HCT116 (cell line): ENCODE measurements at regions not wholly inside any gene's neighbourhood (a gene's known extent, or its start where the extent isn't known, plus 50 kb on each side); places are given as distances from the start of the nearest gene placed in this dataset.

ENCODE experiments used
- ATAC-seq: fragments of 200-7000 bp; cut with Tn5 transposase; 2 replicates; pipeline ENCODE4 v1.9.1; 2020; ENCODE audit warnings: mild to moderate bottlenecking, moderate library complexity
- BruUV-seq: library from RNA; stranded (reverse); fragments of 400-500 nt; replicated peaks from 2 replicates; lab custom pipeline; 2021; lab: Mats Ljungman, UMichigan
- CTCF ChIA-PET: fragments of 300-600 bp; sonication (Branson Sonifier 250); formaldehyde crosslinking; loops from one replicate; lab custom pipeline; 2021; ENCODE audit warnings: antibody characterized with exemption; lab: Charles Lee
- POLR2A ChIA-PET: fragments of 300-600, 350-600 bp; sonication (Branson Sonifier 250); formaldehyde crosslinking; loops from one replicate; lab custom pipeline; 2021; ENCODE audit warnings: antibody characterized with exemption; lab: Charles Lee
- RAD21 ChIA-PET, 2 experiments: fragments of 300-600 bp; sonication (Branson Sonifier 250); formaldehyde crosslinking; loops; one replicate each; lab custom pipeline; 2023; ENCODE audit warnings: low total read pairs in 2 of 2; ENCODE audit not compliant: uncharacterized antibody in 2 of 2, unreplicated experiment in 2 of 2, low non-redundant PET in 1 of 2; lab: Charles Lee
- DNase-seq: peaks from one replicate; pipeline ENCODE4 v3.0.0-alpha.2; 2010; ENCODE audit warnings: low read depth, low spot score
- H2AFZ ChIP-seq: fragments of 200-600 bp; shearing (Covaris generic), sonication (generic); 2 replicates; pipeline ENCODE4 v1.6.1; 2017; ENCODE audit warnings: low read depth, mixed run types, mixed read lengths, antibody characterized with exemption, low read length; ENCODE audit not compliant: poor library complexity, severe bottlenecking
- H3K27ac ChIP-seq: 2 replicates; pipeline ENCODE4 v1.5.1; 2012; ENCODE audit warnings: low read depth, low read length
- H3K27me3 ChIP-seq: fragments of 200-600 bp; sonication (generic); 2 replicates; pipeline ENCODE4 v1.6.1; 2016; ENCODE audit warnings: mixed run types, low read length, mixed read lengths; ENCODE audit not compliant: insufficient read depth
- H3K36me3 ChIP-seq, 2 experiments: fragments of 200-500 bp in 1 of 2; fragments of 200-600 bp in 1 of 2; sonication (Bioruptor generic) in 1 of 2; sonication (generic) in 1 of 2; 2 replicates each; pipeline versions ENCODE4 v1.5.1 to v1.6.1; 2014 to 2016; ENCODE audit warnings: low read length in 2 of 2, inconsistent platforms in 1 of 2, mixed read lengths in 1 of 2, mixed run types in 1 of 2; ENCODE audit not compliant: insufficient read depth in 2 of 2, control insufficient read depth in 1 of 2
- H3K4me1 ChIP-seq, 2 experiments: fragments of 200-600 bp in 1 of 2; sonication (generic) in 1 of 2; 2 replicates each; pipeline versions ENCODE4 v1.5.1 to v1.6.1; 2012 to 2017; ENCODE audit warnings: low read length in 2 of 2, inconsistent platforms in 1 of 2, mild to moderate bottlenecking in 1 of 2, mixed read lengths in 1 of 2, mixed run types in 1 of 2, moderate library complexity in 1 of 2; ENCODE audit not compliant: insufficient read depth in 2 of 2, control insufficient read depth in 1 of 2
- H3K4me2 ChIP-seq: fragments of 200-600 bp; sonication (generic); 2 replicates; pipeline ENCODE4 v1.6.1; 2017; ENCODE audit warnings: mixed run types, low read length, mixed read lengths
- H3K4me3 ChIP-seq, 2 experiments: fragments of 200-600 bp in 1 of 2; sonication (generic) in 1 of 2; replicated peaks in 1 of 2; 2 replicates each; pipeline ENCODE4 v1.5.1; 2011 to 2016; ENCODE audit warnings: low read length in 2 of 2, control low read depth in 1 of 2, low read depth in 1 of 2, mild to moderate bottlenecking in 1 of 2, mixed read lengths in 1 of 2, mixed run types in 1 of 2
- H3K79me2 ChIP-seq: fragments of 200-600 bp; sonication (generic); 2 replicates; pipeline ENCODE4 v1.6.1; 2017; ENCODE audit warnings: mild to moderate bottlenecking, mixed run types, low read length, moderate library complexity, mixed read lengths; ENCODE audit not compliant: insufficient read depth
- H3K9ac ChIP-seq: fragments of 200-600 bp; sonication (generic); 2 replicates; pipeline ENCODE4 v1.6.1; 2016; ENCODE audit warnings: low read length, mixed read lengths
- H3K9me2 ChIP-seq: fragments of 200-600 bp; sonication (generic), shearing (Covaris generic); 2 replicates; pipeline ENCODE4 v1.6.1; 2017; ENCODE audit warnings: mixed run types, mild to moderate bottlenecking, moderate library complexity; ENCODE audit not compliant: insufficient read depth
- H3K9me3 ChIP-seq, 2 experiments: fragments of 200-500 bp in 1 of 2; fragments of 200-600 bp in 1 of 2; sonication (Bioruptor generic) in 1 of 2; sonication (generic) in 1 of 2; 2 replicates each; pipeline ENCODE4 v1.6.1; 2014 to 2017; ENCODE audit warnings: low read length in 2 of 2, mixed read lengths in 2 of 2, inconsistent platforms in 1 of 2, low read depth in 1 of 2, mild to moderate bottlenecking in 1 of 2, mixed run types in 1 of 2, moderate library complexity in 1 of 2; ENCODE audit not compliant: control insufficient read depth in 1 of 2, insufficient read depth in 1 of 2
- H4K20me1 ChIP-seq: fragments of 200-600 bp; sonication (generic), shearing (Covaris generic); 2 replicates; pipeline ENCODE4 v1.6.1; 2017; ENCODE audit warnings: mixed run types, mild to moderate bottlenecking, moderate library complexity; ENCODE audit not compliant: insufficient read depth
- ATF3 ChIP-seq: IDR thresholded peaks from 2 replicates; pipeline ENCODE4 v1.6.1; 2012
- CBX3 ChIP-seq: IDR thresholded peaks from 2 replicates; pipeline ENCODE4 v1.6.1; 2012; ENCODE audit warnings: low read depth
- CTCF ChIP-seq, 3 experiments: fragments of 200-600 bp in 1 of 3; sonication (generic) in 1 of 3; IDR thresholded peaks in 2 of 3; conservative IDR thresholded peaks in 1 of 3; 2 replicates each; pipeline ENCODE4 v1.5.1; 2012 to 2017; ENCODE audit warnings: low read depth in 2 of 3, low read length in 2 of 3, antibody characterized with exemption in 1 of 3, borderline replicate concordance in 1 of 3, control low read depth in 1 of 3, mild to moderate bottlenecking in 1 of 3, mixed read lengths in 1 of 3, mixed run types in 1 of 3, moderate library complexity in 1 of 3; ENCODE audit not compliant: insufficient read depth in 1 of 3
- ELF1 ChIP-seq: IDR thresholded peaks from 2 replicates; pipeline ENCODE4 v1.6.1; 2012; ENCODE audit warnings: low read depth, borderline replicate concordance
- EZH2phosphoT487 ChIP-seq: fragments of 200-600 bp; IDR thresholded peaks from 2 replicates; pipeline ENCODE4 v1.6.1; 2018; ENCODE audit warnings: antibody characterized with exemption, borderline replicate concordance
- JUND ChIP-seq: IDR thresholded peaks from 2 replicates; pipeline ENCODE4 v1.6.1; 2012
- POLR2A ChIP-seq: IDR thresholded peaks from 2 replicates; pipeline ENCODE4 v1.7.0; 2011; ENCODE audit warnings: borderline replicate concordance; ENCODE audit not compliant: insufficient read depth, insufficient read length; ENCODE audit errors: extremely low read depth
- REST ChIP-seq: IDR thresholded peaks from 2 replicates; pipeline ENCODE4 v1.6.1; 2012; ENCODE audit warnings: low read depth
- SIN3A ChIP-seq: IDR thresholded peaks from 2 replicates; pipeline ENCODE4 v1.6.1; 2012; ENCODE audit warnings: low read depth
- ZBTB33 ChIP-seq: IDR thresholded peaks from 2 replicates; pipeline ENCODE4 v1.6.1; 2011; ENCODE audit warnings: mild to moderate bottlenecking, low read length, moderate library complexity; ENCODE audit not compliant: insufficient replicate concordance; ENCODE audit errors: extremely low read depth
- ZFX ChIP-seq: fragments of 450-650 bp; IDR thresholded peaks from 2 replicates; pipeline ENCODE4 v1.6.1; 2017
- ZNF274 ChIP-seq: fragments of 200-500 bp; sonication (Bioruptor generic); IDR thresholded peaks from 2 replicates; pipeline ENCODE4 v1.6.1; 2014; ENCODE audit warnings: mild to moderate bottlenecking, low read depth, low read length, inconsistent platforms
- intact Hi-C: fragments of 100-400 bp; cut with micrococcal nuclease; formaldehyde crosslinking; loops from 2 replicates; pipeline ENCODE4 v1.10.0; 2022

- BruUV-seq: no TSS peak
- Histone ChIP-seq H3K9me2 (no peaks in the 10 kb centered on the region), H3K27ac (no peak overlapping the region), H2AFZ (no peak overlapping the region), H3K4me3 (no peak overlapping the region), H3K4me2 (no peak overlapping the region), H4K20me1 (no peaks in the 10 kb centered on the region)
- ATAC-seq: no peak
- intact Hi-C loops: no loop called here
- POLR2A ChIA-PET: no interaction called here
- no peak for DNase-seq
- TF ChIP-seq EZH2phosphoT487 (no peak), REST (no peak), JUND (no peak), ATF3 (no peak), CBX3 (no peak), CTCF (IDR thresholded peaks at IDR 0.05 in 2 of 3, conservative IDR thresholded peaks at IDR 0.05 in 1 of 3; ENCODE audit: borderline replicate concordance in 1 of 3, insufficient read depth in 1 of 3, low read depth in 2 of 3, low read length in 2 of 3) (no peak), ZBTB33 (no peak), ZNF274 (no peak), POLR2A (no peak), SIN3A (no peak), ELF1 (no peak), ZFX (no peak)
- TF ChIP-seq, all 23 proteins: peak for 0
- H3K4me1 ChIP-seq: no peaks in the 10 kb centered on the region
- CTCF ChIA-PET: no interaction called here
- H3K27me3 ChIP-seq: no peaks in the 10 kb centered on the region
- no peak overlapping the region for H3K9ac ChIP-seq
- H3K79me2 ChIP-seq: no peaks in the 10 kb centered on the region
- RAD21 ChIA-PET: no interaction called here
- H3K36me3 ChIP-seq: no peaks in the 10 kb centered on the region
- H3K9me3 ChIP-seq: no peaks in the 10 kb centered on the region
These were observed 292.1 kb downstream of the GASK1B start for GRCh38 chr4:157880761-157881160.
